HG03039 (cell line): ENCODE measurements at regions not wholly inside any gene's neighbourhood (a gene's known extent, or its start where the extent isn't known, plus 50 kb on each side); places are given as distances from the start of the nearest gene placed in this dataset.
A peak's percentile ranks its signal among the peaks of the same experiment; 100 is the strongest.

Source experiments
- ATAC-seq: cut with Tn5 transposase; IDR thresholded peaks from one replicate; pipeline ENCODE4 v1.9.1; 2021; ENCODE audit warnings: mild to moderate bottlenecking, moderate library complexity; ENCODE audit not compliant: unreplicated experiment

- peak; percentile 91 for ATAC-seq
These were observed 563.5 kb downstream of the PDCD6IP start for GRCh38 chr3:34361921-34362320.

GRCh38 chr3:34362910-34363309 lies 564.5 kb downstream of the PDCD6IP start:
- ATAC-seq, result no peak

- ATAC-seq, result no peak
These were observed 565.5 kb downstream of the PDCD6IP start for GRCh38 chr3:34363881-34364280.

- no peak for ATAC-seq
These were observed 565.9 kb downstream of the PDCD6IP start for GRCh38 chr3:34364335-34364734.

- no peak for ATAC-seq
These were observed 566.8 kb downstream of the PDCD6IP start for GRCh38 chr3:34365231-34365630.

- no peak for ATAC-seq
These were observed 567.3 kb downstream of the PDCD6IP start for GRCh38 chr3:34365771-34366170.

- ATAC-seq, result no peak
These were observed 569.1 kb downstream of the PDCD6IP start for GRCh38 chr3:34367521-34367920.

- no peak for ATAC-seq
These were observed 576.1 kb downstream of the PDCD6IP start for GRCh38 chr3:34374521-34374920.

GRCh38 chr3:34376691-34377090 lies 578.3 kb downstream of the PDCD6IP start:
- no peak for ATAC-seq

GRCh38 chr3:34377961-34378360 lies 579.5 kb downstream of the PDCD6IP start:
- no peak for ATAC-seq

- no peak for ATAC-seq
These were observed 582.8 kb downstream of the PDCD6IP start for GRCh38 chr3:34381243-34381642.

GRCh38 chr3:34382859-34383258 lies 584.4 kb downstream of the PDCD6IP start:
- ATAC-seq, result no peak

- ATAC-seq, result no peak
These were observed 587.9 kb downstream of the PDCD6IP start for GRCh38 chr3:34386309-34386708.

GRCh38 chr3:34387826-34388564 lies 589.6 kb downstream of the PDCD6IP start:
- ATAC-seq, result no peak

GRCh38 chr3:34388830-34389229 lies 590.4 kb downstream of the PDCD6IP start:
- ATAC-seq, result no peak

GRCh38 chr3:34394978-34395748 lies 596.7 kb downstream of the PDCD6IP start:
- ATAC-seq, result no peak

- ATAC-seq, result no peak
These were observed 597.9 kb downstream of the PDCD6IP start for GRCh38 chr3:34396288-34396687.

- no peak for ATAC-seq
These were observed 598.5 kb downstream of the PDCD6IP start for GRCh38 chr3:34396956-34397355.

- ATAC-seq, result no peak
These were observed 601.0 kb downstream of the PDCD6IP start for GRCh38 chr3:34399401-34399800.

- no peak for ATAC-seq
These were observed 606.7 kb downstream of the PDCD6IP start for GRCh38 chr3:34405159-34405558.

GRCh38 chr3:34407281-34407680 lies 608.9 kb downstream of the PDCD6IP start:
- no peak for ATAC-seq

GRCh38 chr3:34408088-34408487 lies 609.7 kb downstream of the PDCD6IP start:
- ATAC-seq, result no peak
